NCI-H460 (cell line): ENCODE measurements at regions not wholly inside any gene's neighbourhood (a gene's known extent, or its start where the extent isn't known, plus 50 kb on each side); places are given as distances from the start of the nearest gene placed in this dataset.

ENCODE experiments used
- small RNA-seq, 2 experiments: library from RNA; depleted of rRNA; stranded (forward); fragments of <200 nt; gene quantifications; one replicate each; pipeline ENCODE3, GENCODE V24; 2014

Small RNA genes in the stretch of these regions (small RNA-seq; reads per million reads assigned to genes)
- gene PPIAP44: 0 reads per million in 2 experiments
